ENCODE measurements at regions not wholly inside any gene's neighbourhood (a gene's known extent, or its start where the extent isn't known, plus 50 kb on each side); places are given as distances from the start of the nearest gene placed in this dataset.

DNA sequence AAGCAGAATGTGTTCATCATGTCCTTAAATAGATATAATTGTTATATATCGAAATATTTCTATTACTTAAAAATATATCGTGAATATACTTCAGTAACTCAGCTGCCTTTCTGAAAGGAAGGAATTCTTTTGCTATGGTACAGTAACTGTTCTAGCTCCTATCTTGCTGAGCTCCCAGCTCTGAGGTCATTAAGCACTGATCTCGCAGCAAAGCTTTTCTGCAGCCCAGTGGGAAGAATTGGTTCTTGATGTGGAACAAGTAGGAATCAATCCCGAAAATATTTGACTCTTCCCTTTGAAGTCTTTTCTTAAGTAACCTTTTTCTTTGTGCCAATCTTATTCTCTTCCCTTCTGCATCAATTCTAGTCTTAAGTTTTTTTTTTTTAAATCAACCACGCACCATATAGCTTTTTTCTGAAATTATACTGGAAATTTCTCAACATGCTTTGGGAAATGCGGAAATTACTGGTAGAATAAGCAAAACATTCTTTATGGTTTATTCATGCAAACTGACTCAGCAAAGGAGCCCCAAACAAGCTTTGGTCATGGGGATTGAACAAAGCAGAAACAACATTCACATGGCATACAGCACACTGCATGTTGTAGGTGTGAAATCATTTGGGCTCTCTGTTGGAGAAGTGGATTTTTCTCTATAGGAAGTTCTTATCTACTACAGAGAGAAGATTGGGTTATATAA lies 428.9 kb upstream of the GNPDA2 start:
- under 1% methylated on average over 6 of the region's 6 CpGs for WGBS (ENCODE audit: low lambda C conversion rate)
- CTCF ChIA-PET (ENCODE audit: low intra/inter-chr PET ratio, low total read pairs): no interaction called here
- POLR2A ChIA-PET: no interaction called here
- no peaks in the 10 kb centered on the region for H3K27me3 ChIP-seq (ENCODE audit: control insufficient read depth in 1 of 2, insufficient read depth in 2 of 2, low read length in 2 of 2)
- in situ Hi-C loops (cut with HindIII; ENCODE audit: extremely low pct_ligation_motif_present, low pct_unique_long_range_greater_than_20kb) (no loop called here), intact Hi-C loops (cut with micrococcal nuclease; ENCODE audit: unreplicated experiment) (no loop called here)
- FAIRE-seq: no peak
- H2AFZ ChIP-seq (ENCODE audit: low read length): no peak overlapping the region
- H3K9me3 ChIP-seq (ENCODE audit: low read length): no peaks in the 10 kb centered on the region
- H4K20me1 ChIP-seq (ENCODE audit: insufficient read depth, low read length): no peaks in the 10 kb centered on the region
- DNase-seq (ENCODE audit: low spot score): no peak
- no peaks in the 10 kb centered on the region for H3K36me3 ChIP-seq (replicated peaks in 1 of 2; ENCODE audit: control insufficient read depth in 1 of 2, insufficient read depth in 2 of 2, low read length in 2 of 2)
- no peak overlapping the region for H3K4me3 ChIP-seq (replicated peaks in 1 of 3; ENCODE audit: insufficient read depth in 1 of 3, low read depth in 2 of 3, low read length in 3 of 3)
- H3K79me2 ChIP-seq (ENCODE audit: insufficient read depth, low read length): no peaks in the 10 kb centered on the region
- ATAC-seq: no peak
- H3K27ac ChIP-seq (ENCODE audit: extremely low read length, insufficient read depth, low read length): no peak overlapping the region
- H3K4me1 ChIP-seq (ENCODE audit: insufficient read depth, low read length): no peaks in the 10 kb centered on the region
- H3K9ac ChIP-seq (ENCODE audit: insufficient read depth, low read depth, low read length): no peak overlapping the region
- no peak overlapping the region for H3K4me2 ChIP-seq (ENCODE audit: low read depth, low read length)
- no TSS peak for BruUV-seq (replicated peaks)
- TF ChIP-seq, protein P1, sequence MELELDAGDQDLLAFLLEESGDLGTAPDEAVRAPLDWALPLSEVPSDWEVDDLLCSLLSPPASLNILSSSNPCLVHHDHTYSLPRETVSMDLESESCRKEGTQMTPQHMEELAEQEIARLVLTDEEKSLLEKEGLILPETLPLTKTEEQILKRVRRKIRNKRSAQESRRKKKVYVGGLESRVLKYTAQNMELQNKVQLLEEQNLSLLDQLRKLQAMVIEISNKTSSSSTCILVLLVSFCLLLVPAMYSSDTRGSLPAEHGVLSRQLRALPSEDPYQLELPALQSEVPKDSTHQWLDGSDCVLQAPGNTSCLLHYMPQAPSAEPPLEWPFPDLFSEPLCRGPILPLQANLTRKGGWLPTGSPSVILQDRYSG (CRISPR knock-in tag; IDR thresholded peaks at IDR 0.05): no peak
- TF ChIP-seq, protein P2, sequence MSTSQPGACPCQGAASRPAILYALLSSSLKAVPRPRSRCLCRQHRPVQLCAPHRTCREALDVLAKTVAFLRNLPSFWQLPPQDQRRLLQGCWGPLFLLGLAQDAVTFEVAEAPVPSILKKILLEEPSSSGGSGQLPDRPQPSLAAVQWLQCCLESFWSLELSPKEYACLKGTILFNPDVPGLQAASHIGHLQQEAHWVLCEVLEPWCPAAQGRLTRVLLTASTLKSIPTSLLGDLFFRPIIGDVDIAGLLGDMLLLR (CRISPR knock-in tag; IDR thresholded peaks at IDR 0.05): no peak
- TF ChIP-seq, protein P3, sequence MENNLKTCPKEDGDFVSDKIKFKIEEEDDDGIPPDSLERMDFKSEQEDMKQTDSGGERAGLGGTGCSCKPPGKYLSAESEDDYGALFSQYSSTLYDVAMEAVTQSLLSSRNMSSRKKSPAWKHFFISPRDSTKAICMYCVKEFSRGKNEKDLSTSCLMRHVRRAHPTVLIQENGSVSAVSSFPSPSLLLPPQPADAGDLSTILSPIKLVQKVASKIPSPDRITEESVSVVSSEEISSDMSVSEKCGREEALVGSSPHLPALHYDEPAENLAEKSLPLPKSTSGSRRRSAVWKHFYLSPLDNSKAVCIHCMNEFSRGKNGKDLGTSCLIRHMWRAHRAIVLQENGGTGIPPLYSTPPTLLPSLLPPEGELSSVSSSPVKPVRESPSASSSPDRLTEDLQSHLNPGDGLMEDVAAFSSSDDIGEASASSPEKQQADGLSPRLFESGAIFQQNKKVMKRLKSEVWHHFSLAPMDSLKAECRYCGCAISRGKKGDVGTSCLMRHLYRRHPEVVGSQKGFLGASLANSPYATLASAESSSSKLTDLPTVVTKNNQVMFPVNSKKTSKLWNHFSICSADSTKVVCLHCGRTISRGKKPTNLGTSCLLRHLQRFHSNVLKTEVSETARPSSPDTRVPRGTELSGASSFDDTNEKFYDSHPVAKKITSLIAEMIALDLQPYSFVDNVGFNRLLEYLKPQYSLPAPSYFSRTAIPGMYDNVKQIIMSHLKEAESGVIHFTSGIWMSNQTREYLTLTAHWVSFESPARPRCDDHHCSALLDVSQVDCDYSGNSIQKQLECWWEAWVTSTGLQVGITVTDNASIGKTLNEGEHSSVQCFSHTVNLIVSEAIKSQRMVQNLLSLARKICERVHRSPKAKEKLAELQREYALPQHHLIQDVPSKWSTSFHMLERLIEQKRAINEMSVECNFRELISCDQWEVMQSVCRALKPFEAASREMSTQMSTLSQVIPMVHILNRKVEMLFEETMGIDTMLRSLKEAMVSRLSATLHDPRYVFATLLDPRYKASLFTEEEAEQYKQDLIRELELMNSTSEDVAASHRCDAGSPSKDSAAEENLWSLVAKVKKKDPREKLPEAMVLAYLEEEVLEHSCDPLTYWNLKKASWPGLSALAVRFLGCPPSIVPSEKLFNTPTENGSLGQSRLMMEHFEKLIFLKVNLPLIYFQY (CRISPR knock-in tag; IDR thresholded peaks at IDR 0.05; ENCODE audit: borderline replicate concordance): no peak
- TF ChIP-seq ZNF468 (CRISPR knock-in tag; IDR thresholded peaks at IDR 0.05) (no peak), RAD21 (CRISPR knock-in tag; IDR thresholded peaks at IDR 0.05) (no peak), FLYWCH1 (CRISPR knock-in tag; IDR thresholded peaks at IDR 0.05) (no peak), JARID2 (CRISPR knock-in tag; IDR thresholded peaks at IDR 0.05; ENCODE audit: insufficient replicate concordance) (no peak), PHF21A (CRISPR knock-in tag; IDR thresholded peaks at IDR 0.05) (no peak), HDAC2 (CRISPR knock-in tag; IDR thresholded peaks at IDR 0.05) (no peak)
- TF ChIP-seq, protein P4, sequence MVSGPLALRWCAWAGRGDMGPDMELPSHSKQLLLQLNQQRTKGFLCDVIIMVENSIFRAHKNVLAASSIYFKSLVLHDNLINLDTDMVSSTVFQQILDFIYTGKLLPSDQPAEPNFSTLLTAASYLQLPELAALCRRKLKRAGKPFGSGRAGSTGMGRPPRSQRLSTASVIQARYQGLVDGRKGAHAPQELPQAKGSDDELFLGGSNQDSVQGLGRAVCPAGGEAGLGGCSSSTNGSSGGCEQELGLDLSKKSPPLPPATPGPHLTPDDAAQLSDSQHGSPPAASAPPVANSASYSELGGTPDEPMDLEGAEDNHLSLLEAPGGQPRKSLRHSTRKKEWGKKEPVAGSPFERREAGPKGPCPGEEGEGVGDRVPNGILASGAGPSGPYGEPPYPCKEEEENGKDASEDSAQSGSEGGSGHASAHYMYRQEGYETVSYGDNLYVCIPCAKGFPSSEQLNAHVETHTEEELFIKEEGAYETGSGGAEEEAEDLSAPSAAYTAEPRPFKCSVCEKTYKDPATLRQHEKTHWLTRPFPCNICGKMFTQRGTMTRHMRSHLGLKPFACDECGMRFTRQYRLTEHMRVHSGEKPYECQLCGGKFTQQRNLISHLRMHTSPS (CRISPR knock-in tag; IDR thresholded peaks at IDR 0.05; ENCODE audit: low read depth): no peak
- TF ChIP-seq, protein P5, sequence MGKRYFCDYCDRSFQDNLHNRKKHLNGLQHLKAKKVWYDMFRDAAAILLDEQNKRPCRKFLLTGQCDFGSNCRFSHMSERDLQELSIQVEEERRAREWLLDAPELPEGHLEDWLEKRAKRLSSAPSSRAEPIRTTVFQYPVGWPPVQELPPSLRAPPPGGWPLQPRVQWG (CRISPR knock-in tag; IDR thresholded peaks at IDR 0.05; ENCODE audit: borderline replicate concordance, low read depth): no peak

All from HepG2 (cell line).